Hepatocyte (in vitro differentiated cells): ENCODE measurements at regions not wholly inside any gene's neighbourhood (a gene's known extent, or its start where the extent isn't known, plus 50 kb on each side); places are given as distances from the start of the nearest gene placed in this dataset.

Source experiments
- EZH2 ChIP-seq: fragments of 200-600 bp; sonication (generic); IDR thresholded peaks from 2 replicates; pipeline ENCODE4 v1.6.1; 2016; ENCODE audit warnings: antibody characterized with exemption, mild to moderate bottlenecking, borderline replicate concordance
- EZH2phosphoT487 ChIP-seq: fragments of 200-600 bp; sonication (generic); IDR thresholded peaks from one replicate; pipeline ENCODE4 v1.6.1; 2018; ENCODE audit warnings: antibody characterized with exemption, mild to moderate bottlenecking, low read depth, moderate library complexity; ENCODE audit not compliant: unreplicated experiment, severe bottlenecking
- TF ChIP-seq, protein P1 (sequence below): fragments of 200-600 bp; sonication (generic); IDR thresholded peaks from 2 replicates; pipeline ENCODE4 v1.5.1; 2016; ENCODE audit warnings: antibody characterized with exemption, mild to moderate bottlenecking; ENCODE audit not compliant: poor library complexity

DNA sequence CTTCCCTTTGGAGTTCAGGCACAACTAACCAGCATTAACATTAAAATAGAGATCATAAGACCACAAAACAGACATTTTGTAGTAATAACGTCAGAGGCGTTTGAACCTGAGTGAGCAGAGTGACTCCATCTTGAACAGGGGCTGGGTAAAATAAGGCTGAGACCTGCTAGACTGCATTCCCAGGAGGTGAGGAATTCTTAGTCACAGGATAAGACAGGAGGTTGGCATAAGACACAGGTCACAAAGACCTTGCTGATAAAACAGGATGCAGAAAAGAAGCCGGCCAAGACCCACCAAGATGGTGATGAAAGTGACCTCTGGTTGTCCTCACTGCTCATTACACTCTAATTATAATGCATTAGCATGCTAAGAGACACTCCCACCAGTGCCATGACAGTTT lies 493.2 kb upstream of the AUTS2 start:
- TF ChIP-seq, protein P1, sequence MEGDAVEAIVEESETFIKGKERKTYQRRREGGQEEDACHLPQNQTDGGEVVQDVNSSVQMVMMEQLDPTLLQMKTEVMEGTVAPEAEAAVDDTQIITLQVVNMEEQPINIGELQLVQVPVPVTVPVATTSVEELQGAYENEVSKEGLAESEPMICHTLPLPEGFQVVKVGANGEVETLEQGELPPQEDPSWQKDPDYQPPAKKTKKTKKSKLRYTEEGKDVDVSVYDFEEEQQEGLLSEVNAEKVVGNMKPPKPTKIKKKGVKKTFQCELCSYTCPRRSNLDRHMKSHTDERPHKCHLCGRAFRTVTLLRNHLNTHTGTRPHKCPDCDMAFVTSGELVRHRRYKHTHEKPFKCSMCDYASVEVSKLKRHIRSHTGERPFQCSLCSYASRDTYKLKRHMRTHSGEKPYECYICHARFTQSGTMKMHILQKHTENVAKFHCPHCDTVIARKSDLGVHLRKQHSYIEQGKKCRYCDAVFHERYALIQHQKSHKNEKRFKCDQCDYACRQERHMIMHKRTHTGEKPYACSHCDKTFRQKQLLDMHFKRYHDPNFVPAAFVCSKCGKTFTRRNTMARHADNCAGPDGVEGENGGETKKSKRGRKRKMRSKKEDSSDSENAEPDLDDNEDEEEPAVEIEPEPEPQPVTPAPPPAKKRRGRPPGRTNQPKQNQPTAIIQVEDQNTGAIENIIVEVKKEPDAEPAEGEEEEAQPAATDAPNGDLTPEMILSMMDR: no peak
- TF ChIP-seq EZH2: no peak
- TF ChIP-seq EZH2phosphoT487: no peak
